Transverse colon (tissue), 3 donors: ENCODE measurements at regions not wholly inside any gene's neighbourhood (a gene's known extent, or its start where the extent isn't known, plus 50 kb on each side); places are given as distances from the start of the nearest gene placed in this dataset.

ENCODE experiments used
- CTCF ChIP-seq, 5 experiments: fragments of 200-600 bp in 3 of 5; fragments of 450-650 bp in 2 of 5; sonication (generic) in 3 of 5; IDR thresholded peaks; 1 replicate in 2 of 5; 2 replicates in 3 of 5; pipeline ENCODE4 v1.5.1; 2016 to 2017; ENCODE audit warnings: antibody characterized with exemption in 5 of 5, inconsistent platforms in 3 of 5, mild to moderate bottlenecking in 2 of 5, moderate library complexity in 1 of 5
- POLR2A ChIP-seq: fragments of 450-650 bp; IDR thresholded peaks from one replicate; pipeline ENCODE4 v1.6.1; 2016; ENCODE audit warnings: antibody characterized with exemption, mild to moderate bottlenecking, moderate library complexity

- TF ChIP-seq CTCF (IDR thresholded peaks at IDR 0.05) (no peak), POLR2A (no peak)
Measured at GRCh38 chr1:73820843-73821242, 377.1 kb downstream of the LRRIQ3 start.
